Right ventricle myocardium superior (tissue), 1 donor: ENCODE measurements at regions not wholly inside any gene's neighbourhood (a gene's known extent, or its start where the extent isn't known, plus 50 kb on each side); places are given as distances from the start of the nearest gene placed in this dataset.

Experiments
- ATAC-seq: fragments of 200-7000 bp; cut with Tn5 transposase; one replicate; pipeline ENCODE4 v1.9.1; 2020; ENCODE audit warnings: mild to moderate bottlenecking; ENCODE audit not compliant: poor library complexity
- DNase-seq: peaks from one replicate; pipeline ENCODE4 v3.0.0-alpha.2; 2020
- intact Hi-C: fragments of 100-400 bp; cut with DNase I; formaldehyde crosslinking; loops from one replicate; pipeline ENCODE4 v1.11.2; 2022
- donor health status: DM: no; HTN: yes; CAD: no; lungs with severe emphysema.

DNA sequence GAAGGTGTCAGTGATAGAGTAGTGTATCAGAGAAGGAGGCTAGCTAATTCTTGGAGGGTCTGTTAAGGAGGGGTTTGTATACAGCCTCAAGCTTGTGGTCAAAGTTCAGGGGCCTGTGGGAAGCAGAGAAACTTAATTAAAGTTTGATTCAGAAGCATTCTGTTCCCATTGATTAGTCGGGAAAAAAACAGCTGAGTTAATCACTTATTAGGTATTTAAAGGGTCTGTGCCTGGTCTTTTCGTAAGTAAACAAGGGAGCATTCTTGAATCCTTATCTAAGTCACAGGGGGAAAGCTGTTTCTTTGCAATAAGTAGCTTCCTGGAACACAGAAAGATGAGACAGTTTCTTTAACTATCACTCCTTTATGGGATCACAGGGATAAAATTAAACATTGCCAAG is 492.1 kb downstream of the PCDH10 start:
- DNase-seq (no peak), ATAC-seq (no peak)
- intact Hi-C loops = no loop called here

DNA sequence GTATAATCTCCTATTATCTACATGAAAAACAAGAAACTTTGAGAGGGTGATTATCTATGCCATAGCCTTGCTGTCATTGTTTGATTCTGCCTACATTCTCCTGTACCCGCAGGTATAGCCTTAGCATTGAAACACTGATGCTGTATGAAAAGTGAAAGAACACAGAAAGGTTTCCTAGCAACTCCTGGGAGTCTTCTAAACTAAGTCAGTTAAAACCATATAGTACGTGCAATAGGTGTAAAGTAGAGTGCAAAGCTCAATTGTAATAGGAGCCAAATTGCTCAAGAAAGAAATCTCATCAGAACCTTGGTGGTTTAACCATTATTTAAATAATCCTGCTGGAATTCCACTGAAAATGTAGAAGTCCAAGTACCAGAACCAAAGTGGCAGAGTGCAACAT is 489.7 kb downstream of the PCDH10 start:
- ATAC-seq (no peak), DNase-seq (no peak)
- intact Hi-C loops = no loop called here

DNA sequence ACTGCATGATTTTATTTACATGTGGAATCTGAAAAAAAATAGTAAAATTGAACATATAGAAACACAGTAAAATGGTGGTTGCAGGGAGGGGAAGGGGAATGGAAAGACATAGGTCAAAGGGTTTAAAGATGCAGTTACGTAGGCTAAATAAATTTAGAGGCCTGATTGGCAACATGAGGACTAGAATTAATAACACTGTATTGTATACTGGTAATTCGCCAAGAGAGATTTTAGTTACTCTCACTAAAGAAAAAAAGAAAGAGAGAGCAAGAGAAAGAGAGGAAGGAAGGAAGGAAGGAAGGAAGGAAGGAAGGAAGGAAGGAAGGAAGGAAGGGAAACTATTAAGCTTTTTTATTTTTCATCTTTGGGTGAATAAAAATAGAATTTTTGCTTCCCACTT is 488.1 kb downstream of the PCDH10 start:
- DNase-seq (no peak), ATAC-seq (no peak)
- intact Hi-C loops = no loop called here

DNA sequence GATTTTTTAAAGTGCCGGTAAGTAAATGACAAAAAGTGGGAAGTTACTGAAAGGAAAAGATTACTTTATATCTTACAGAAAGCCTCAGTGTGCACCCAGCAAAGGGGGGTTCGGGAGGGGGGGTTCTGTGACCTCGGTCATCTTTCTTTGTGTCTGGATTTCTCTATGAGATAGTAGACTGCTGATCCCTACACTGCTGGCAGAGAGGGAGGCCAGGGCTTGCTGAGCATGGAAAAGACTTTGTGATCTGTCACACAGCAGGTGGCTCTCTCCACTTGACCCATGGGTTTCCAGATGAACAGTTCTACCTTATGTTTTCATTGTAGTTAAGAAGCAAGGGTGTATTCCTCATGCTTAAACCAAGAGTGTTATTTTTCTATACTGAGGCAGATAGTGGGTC is 475.6 kb downstream of the PCDH10 start:
- ATAC-seq = no peak
- intact Hi-C loops = no loop called here
- DNase-seq = no peak

DNA sequence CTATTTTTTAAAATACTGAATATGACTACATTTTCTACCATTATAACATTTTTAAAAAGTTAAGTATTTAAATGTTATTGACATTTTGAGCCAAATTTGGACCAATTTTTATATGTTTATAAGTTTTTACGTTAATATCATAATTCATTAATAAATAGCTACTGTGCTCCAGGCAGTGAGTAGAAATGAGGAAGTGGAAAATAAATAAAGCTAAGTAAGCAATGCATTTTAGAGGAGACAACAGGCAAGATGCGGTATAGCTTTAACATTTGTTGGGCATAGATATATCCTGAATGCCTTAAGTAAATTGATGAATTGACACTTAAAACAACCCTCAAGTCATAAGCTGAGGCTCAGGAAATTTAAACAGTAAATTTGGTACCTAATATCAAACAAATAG is 474.8 kb downstream of the PCDH10 start:
- intact Hi-C loops = no loop called here
- ATAC-seq = no peak
- DNase-seq = no peak

DNA sequence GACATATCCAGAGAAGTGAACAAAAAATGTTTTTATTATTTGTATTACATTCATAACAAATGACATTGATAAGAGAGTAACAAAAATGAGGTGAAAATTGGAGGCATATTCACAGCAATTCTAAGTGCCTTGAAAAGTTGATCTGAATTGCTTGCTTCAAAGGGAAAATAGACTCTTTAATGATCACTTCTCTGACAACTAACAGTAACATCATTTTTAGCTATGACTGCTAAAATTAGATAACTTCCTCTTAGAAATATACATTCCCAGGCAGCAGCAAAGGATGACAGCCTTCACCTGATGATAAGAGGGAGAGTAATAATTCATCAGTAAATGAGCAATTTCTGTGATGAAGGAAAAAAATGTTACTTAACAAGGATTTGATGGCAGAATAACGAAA is 472.5 kb downstream of the PCDH10 start:
- ATAC-seq = no peak
- DNase-seq = no peak
- intact Hi-C loops = no loop called here

DNA sequence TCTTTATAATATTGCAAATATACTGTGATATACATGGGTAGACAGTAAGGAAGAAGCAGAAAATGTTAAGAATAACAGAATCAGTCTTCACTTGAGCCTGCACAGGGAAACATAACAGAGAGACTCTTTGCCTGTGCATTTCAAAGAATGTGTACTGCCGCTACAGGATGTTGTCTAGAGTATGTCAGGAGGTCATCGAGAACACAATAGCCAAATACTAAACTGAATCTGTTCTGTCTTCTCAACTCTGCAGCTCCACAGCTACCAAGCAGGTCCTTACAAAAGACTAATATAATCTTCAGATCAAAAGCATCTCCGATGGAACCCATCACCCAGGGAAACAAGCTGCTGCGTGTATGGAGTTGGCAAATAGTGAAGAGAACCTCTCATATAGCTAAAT is 471.5 kb downstream of the PCDH10 start:
- no peak for ATAC-seq
- intact Hi-C loops = no loop called here

DNA sequence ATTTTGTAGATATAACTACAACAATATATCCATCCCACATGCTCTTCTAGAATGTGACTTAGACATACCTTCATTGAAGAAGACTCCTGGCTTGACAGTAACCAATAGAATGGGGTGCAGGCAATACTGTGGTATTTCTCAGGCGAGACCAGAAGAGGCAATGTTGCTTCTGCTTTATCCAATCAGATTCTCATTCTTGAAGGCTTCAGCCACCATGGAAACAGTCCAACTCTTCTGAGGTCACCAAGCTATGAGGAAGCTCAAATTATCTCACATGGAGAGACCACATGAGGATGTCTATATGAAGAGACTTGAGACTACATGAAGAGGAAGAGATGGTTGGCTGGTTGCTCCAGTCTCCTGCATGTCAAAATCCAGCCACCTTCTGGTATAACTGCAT is 469.9 kb downstream of the PCDH10 start:
- intact Hi-C loops = no loop called here
- DNase-seq = no peak
- no peak for ATAC-seq

More for the DNA sequence above, 471.5 kb downstream of the PCDH10 start:
- no peak for DNase-seq

DNA sequence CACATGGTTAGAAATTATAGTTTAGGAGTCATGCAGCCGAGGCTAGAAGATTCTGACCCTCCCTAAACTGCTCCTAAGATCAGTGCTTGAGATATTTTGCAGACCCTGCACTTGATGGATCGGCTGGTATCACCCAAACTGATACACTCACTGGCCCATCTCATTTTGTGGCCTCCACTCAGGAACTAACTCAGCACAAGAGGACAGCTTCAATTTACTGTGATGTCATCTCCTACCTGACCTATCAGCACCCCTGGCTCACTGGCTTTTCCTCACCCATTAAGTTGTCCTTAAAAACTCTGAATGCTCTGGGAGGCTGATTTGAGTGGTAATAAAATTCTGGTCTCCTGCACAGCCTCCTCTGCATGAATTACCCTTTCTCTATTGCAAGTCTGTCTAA is 450.9 kb downstream of the PCDH10 start:
- DNase-seq (no peak), ATAC-seq (no peak)
- intact Hi-C loops = no loop called here

DNA sequence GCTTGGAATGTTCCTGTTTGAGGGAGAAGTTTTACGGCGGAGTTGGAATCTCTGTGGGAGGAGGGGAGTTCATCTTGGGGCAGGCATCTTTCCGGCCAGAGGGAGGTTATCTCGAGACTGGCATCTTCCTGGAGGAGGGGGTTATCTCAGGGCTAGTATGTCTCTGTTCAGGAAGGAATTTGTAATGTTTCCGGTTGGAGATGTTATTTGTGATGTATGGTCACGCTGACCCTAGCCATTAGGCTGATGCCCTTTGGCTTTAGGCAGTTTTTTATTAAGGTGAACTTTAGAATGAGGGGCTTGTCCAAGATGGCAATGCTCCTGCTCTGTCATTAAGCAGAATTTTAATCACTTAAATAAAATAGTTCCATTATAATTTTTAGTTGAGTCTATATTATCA is 449.7 kb downstream of the PCDH10 start:
- DNase-seq = no peak
- intact Hi-C loops = no loop called here
- ATAC-seq = no peak

DNA sequence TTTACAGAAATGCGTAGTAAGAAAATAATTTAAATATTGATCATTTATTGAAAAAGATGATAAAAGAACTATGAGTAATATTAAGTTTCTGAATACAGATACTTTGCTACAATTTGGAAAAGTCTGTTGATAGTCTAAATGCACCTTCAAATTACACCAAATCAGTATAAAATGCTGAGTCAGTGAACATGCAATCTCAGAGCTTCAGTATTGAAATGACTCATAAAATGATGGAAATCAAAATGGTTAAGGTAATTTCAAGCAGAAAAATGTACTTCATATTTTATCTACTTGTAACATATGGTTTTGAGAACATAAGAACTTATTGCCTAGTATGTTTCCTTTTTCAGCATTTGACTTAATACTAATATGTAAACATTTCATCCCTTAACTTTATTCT is 448.2 kb downstream of the PCDH10 start:
- no peak for ATAC-seq
- intact Hi-C loops = no loop called here
- DNase-seq = no peak

DNA sequence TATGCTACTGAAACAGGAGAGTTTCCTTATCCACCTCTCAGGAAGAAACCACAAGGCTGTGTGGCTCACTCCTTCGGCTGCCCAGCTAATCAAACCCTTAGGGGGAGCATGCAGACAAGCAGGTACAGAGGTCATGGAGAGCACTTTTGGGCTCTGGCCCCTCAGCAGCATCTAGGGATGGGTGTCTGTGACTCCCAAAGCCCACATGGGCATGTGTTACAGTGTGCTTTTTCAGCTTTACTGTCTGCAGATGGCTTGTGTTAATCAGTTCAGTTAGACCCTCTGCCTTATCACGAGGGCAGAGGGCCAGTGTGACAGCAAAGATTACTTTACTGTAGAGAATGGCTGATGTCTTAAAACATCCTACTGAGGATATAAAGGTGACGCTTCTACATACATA is 447.4 kb downstream of the PCDH10 start:
- no peak for DNase-seq
- intact Hi-C loops = no loop called here
- no peak for ATAC-seq

DNA sequence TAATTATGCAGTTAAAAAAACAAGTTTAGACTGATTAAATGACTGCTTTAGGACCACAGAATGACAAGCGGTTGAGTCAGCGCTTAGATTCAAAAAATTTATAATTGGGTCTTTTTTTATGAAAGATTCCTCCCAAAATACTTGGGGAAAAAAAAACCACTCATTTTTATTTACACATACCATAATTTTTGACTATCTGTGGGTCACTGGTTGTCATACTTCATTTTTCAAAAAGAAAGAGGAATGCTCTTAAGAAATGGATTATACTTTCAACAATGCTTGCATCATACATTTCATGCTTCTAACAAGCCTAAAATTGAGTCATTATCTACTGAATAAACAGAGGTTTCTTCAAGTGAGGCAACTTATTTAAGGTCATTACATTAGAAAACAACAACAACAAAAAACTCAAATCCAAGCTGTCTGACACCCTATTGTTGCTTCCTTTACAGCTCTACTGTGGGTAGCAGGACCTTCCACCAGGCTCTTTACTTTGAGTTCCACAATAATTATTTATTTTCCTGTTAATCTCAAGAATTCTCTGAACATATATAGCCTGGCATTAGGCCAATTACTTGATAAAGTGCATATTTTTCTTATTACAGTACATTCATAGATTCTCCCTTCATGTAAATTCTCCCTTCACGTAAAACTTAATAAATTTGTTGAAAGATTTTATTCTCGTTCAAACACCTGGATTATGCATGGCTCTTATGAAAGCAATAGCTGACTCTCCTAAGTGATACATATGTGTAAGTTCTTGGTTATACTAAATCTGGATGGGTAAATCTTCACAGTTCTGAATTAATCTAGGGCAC is 445.5 kb downstream of the PCDH10 start:
- ATAC-seq (no peak), DNase-seq (no peak)
- intact Hi-C loops = no loop called here

DNA sequence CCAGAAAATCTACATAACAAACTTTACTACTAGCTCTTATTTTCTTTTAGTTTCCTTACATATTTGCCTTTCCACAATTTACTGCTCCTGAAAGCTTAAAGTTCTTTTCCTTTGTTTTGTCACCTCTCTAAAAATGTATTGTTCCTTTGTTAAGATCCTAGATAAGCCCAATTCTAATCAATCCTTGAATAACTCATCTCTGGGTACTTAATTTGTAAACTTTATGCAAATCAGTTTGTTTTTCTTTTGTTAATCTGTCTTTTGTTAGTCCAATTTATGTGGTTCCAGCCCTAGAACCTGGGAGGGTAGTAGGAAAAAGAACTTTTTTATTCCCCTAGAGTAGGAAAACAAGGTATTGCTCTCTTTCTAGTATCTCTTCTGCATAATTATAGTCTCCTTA is 444.7 kb downstream of the PCDH10 start:
- intact Hi-C loops = no loop called here
- DNase-seq (no peak), ATAC-seq (no peak)

DNA sequence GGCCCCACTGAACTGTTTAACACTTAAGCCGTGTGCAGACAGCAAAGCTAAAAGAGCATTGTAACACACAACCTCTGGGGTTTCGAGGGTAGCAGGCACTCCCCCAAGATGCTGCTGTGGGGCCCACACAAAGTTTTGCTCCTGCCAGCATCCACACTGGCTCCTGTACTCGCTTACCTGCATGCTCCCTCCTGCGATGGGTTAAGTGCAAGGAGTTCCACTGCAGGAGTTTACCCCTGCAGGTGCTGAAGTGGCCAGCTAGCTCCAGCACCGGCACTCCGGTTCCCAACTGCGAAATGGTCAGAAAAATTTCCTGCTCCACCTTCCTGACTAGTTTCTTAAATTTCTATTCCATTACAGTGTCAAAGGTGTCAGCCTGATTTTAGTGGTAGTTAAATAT is 443.5 kb downstream of the PCDH10 start:
- intact Hi-C loops = no loop called here
- ATAC-seq (no peak), DNase-seq (no peak)

DNA sequence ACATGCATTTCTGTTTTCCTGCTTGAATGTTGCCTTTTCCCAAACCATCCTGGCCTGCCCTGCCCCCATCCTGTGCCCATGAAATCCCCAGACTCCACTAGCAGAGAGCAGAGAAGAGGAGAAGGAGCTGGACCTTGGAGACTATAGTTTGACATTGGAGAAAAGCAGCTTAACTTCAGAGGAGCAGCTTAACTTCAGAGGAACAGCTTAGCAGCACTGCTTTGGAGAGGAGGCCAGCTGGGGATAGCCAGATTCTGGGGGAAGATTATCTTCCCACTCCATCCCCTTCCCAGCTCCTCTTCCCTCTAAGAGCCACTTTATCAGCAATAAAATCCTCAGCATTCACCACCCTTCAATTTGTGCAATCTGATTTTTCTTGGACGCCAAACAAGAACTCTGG is 443.0 kb downstream of the PCDH10 start:
- no peak for DNase-seq
- no peak for ATAC-seq
- intact Hi-C loops = no loop called here

DNA sequence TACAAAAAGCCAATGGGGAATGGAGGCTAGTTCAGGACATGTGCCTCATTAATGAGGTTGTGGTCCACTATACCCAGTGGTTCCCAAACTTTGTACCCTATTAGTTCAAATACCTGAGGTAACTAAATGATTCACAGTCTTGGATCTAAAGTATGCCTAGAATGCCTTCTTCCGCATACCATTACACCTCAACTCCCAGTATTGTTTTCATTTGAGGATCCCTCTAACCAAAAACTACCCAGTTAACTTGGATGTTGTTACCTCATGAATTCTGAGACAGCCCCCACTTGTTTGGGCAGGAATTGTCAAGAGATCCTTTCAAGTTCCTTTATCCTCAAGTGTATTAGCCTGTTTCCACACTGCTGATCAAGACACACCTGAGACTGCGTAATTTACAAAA is 439.2 kb downstream of the PCDH10 start:
- intact Hi-C loops = no loop called here
- DNase-seq (no peak), ATAC-seq (no peak)

DNA sequence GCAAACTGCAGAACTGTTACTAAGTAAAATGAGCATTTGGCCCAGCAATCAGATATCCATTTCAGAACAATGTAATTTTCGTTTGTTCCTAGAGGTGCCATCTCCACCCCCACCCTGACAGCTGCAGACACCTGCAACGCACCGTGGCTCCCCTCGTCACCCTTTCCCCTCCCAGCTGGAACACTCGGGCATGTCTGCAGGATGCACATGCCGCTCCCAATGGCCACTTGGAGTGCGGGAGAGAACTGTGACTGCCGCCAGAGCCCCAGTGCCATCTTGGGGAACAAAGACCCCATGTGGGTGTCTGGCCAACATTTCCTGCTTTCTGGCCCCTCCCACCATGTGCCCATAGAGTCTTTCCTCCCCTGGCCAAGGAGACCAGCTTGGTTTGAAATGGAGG is 436.2 kb downstream of the PCDH10 start:
- intact Hi-C loops = no loop called here
- DNase-seq = no peak
- no peak for ATAC-seq

DNA sequence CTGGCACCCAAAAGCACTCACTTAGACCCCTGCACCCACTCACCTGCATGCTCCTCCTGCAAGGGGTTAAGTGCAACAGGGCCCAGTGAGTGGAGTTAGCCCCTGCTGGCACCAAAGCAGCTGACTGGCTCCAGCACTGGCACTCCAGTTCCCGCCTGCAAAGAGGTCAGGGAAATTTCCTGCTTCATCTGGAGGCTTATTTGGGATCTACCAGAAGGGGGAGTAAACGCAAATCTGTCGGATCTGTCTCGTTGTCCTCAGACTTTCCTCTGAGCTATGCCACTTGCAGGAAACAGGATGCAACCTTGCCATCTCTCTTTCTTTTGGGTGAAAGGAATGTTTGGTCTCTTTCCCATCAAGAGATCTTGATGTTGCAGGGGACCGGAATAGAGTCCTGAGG is 435.6 kb downstream of the PCDH10 start:
- DNase-seq (no peak), ATAC-seq (no peak)
- intact Hi-C loops = no loop called here

DNA sequence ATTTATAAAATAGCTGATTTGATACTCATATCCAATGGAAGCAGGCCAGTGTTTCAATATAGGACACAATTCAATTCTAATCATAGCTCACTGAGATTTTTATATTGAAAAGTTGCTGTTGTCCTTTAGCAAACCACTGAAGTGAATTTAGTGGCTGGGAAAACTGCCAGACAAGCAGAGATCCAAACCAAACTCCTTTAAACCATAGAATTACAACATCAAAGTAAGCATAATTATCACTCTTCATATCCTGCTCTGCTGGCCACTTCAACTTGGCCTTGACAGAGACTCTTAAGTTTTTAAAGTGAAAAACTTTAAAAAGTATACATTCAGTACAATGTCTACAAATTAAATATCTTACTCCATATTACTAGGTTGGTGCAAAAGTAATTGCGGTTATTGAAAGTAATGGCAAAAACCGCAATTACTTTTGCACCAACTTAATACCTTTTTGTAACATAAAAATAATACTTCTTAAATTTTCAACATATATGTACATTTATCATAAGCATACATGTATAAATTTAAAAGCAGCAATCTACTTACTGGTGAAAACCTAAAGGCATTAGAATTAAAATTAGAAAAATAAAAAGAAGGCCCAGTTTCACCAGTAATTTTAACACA is 433.0 kb downstream of the PCDH10 start:
- ATAC-seq (no peak), DNase-seq (no peak)
- intact Hi-C loops = no loop called here

DNA sequence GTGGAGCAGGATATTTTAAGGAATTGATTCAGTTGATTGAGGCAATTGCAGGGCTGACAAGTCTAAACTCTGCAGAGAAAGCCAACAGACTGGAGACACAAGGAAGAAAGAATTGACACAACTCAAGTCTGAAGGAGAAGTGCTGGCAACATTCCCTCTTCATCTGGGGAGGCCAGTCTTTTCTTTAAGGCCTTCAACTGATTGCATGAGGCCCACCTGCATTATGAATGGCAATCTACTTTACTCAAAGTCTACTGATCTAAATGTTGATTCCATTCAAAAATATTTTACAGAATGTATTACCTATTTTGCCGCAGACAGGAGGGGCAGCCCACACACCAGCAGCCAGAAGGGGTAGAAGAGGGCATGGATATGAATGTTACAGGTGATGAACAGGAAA is 425.2 kb downstream of the PCDH10 start:
- ATAC-seq (no peak), DNase-seq (no peak)

More for the DNA sequence above, 425.2 kb downstream of the PCDH10 start:
- intact Hi-C loops = no loop called here
